ENCODE measurements at regions not wholly inside any gene's neighbourhood (a gene's known extent, or its start where the extent isn't known, plus 50 kb on each side); places are given as distances from the start of the nearest gene placed in this dataset.
A peak's percentile ranks its signal among the peaks of the same experiment; 100 is the strongest.

- TF ChIP-seq POLR2A (IDR thresholded peaks at IDR 0.05; ENCODE audit: low read length) (peak; percentile 40), GATA1 (IDR thresholded peaks at IDR 0.05; ENCODE audit: low read depth, low read length) (no peak)
These were observed 391.9 kb upstream of the NPVF start for GRCh38 chr7:25619963-25620799.

Measured in erythroblast (primary cell).